ENCODE measurements at regions not wholly inside any gene's neighbourhood (a gene's known extent, or its start where the extent isn't known, plus 50 kb on each side); places are given as distances from the start of the nearest gene placed in this dataset.
A peak's percentile ranks its signal among the peaks of the same experiment; 100 is the strongest.

GRCh38 chr12:30839643-30840220 lies 85.0 kb upstream of the CAPRIN2 start:
- H3K4me3 Mint-ChIP-seq (ENCODE audit: low read depth), result no peak overlapping the region
- no peak for DNase-seq (ENCODE audit: low spot score, unreplicated experiment)
- H3K9me3 Mint-ChIP-seq (ENCODE audit: low read depth), result no peaks in the 10 kb centered on the region
- TF ChIP-seq, protein P1, sequence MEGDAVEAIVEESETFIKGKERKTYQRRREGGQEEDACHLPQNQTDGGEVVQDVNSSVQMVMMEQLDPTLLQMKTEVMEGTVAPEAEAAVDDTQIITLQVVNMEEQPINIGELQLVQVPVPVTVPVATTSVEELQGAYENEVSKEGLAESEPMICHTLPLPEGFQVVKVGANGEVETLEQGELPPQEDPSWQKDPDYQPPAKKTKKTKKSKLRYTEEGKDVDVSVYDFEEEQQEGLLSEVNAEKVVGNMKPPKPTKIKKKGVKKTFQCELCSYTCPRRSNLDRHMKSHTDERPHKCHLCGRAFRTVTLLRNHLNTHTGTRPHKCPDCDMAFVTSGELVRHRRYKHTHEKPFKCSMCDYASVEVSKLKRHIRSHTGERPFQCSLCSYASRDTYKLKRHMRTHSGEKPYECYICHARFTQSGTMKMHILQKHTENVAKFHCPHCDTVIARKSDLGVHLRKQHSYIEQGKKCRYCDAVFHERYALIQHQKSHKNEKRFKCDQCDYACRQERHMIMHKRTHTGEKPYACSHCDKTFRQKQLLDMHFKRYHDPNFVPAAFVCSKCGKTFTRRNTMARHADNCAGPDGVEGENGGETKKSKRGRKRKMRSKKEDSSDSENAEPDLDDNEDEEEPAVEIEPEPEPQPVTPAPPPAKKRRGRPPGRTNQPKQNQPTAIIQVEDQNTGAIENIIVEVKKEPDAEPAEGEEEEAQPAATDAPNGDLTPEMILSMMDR (IDR thresholded peaks at IDR 0.05; ENCODE audit: unreplicated experiment), result peak; percentile 30
- no peak overlapping the region for H3K27ac Mint-ChIP-seq
- H3K27me3 Mint-ChIP-seq, result peaks cover 42% of the 10 kb centered on the region
- peaks cover 7% of the 10 kb centered on the region for H3K4me1 Mint-ChIP-seq (ENCODE audit: low read depth)
- H3K36me3 Mint-ChIP-seq (ENCODE audit: insufficient read depth), result no peaks in the 10 kb centered on the region

- Mint-ChIP-seq H3K36me3 (ENCODE audit: insufficient read depth) (no peaks in the 10 kb centered on the region), H3K9me3 (ENCODE audit: low read depth) (no peaks in the 10 kb centered on the region), H3K4me3 (ENCODE audit: low read depth) (no peak overlapping the region), H3K27ac (no peak overlapping the region), H3K4me1 (ENCODE audit: low read depth) (peaks cover 7% of the 10 kb centered on the region), H3K27me3 (peaks cover 29% of the 10 kb centered on the region)
- no peak for DNase-seq (ENCODE audit: low spot score, unreplicated experiment)
- TF ChIP-seq, protein P1 (IDR thresholded peaks at IDR 0.05; ENCODE audit: unreplicated experiment), result peak; percentile 21
These were observed 82.8 kb upstream of the CAPRIN2 start for GRCh38 chr12:30837595-30837994.

GRCh38 chr12:30836656-30837445 lies 82.1 kb upstream of the CAPRIN2 start:
- no peaks in the 10 kb centered on the region for H3K36me3 Mint-ChIP-seq (ENCODE audit: insufficient read depth)
- no peak overlapping the region for H3K4me3 Mint-ChIP-seq (ENCODE audit: low read depth)
- no peak for DNase-seq (ENCODE audit: low spot score, unreplicated experiment)
- TF ChIP-seq, protein P1 (IDR thresholded peaks at IDR 0.05; ENCODE audit: unreplicated experiment), result no peak
- H3K9me3 Mint-ChIP-seq (ENCODE audit: low read depth), result peaks cover 3% of the 10 kb centered on the region
- no peak overlapping the region for H3K27ac Mint-ChIP-seq
- H3K27me3 Mint-ChIP-seq, result peaks cover 29% of the 10 kb centered on the region
- peaks cover 7% of the 10 kb centered on the region for H3K4me1 Mint-ChIP-seq (ENCODE audit: low read depth)

- peaks cover 33% of the 10 kb centered on the region for H3K27me3 Mint-ChIP-seq
- TF ChIP-seq, protein P1 (IDR thresholded peaks at IDR 0.05; ENCODE audit: unreplicated experiment), result no peak
- H3K4me3 Mint-ChIP-seq (ENCODE audit: low read depth), result no peak overlapping the region
- no peaks in the 10 kb centered on the region for H3K36me3 Mint-ChIP-seq (ENCODE audit: insufficient read depth)
- H3K27ac Mint-ChIP-seq, result no peak overlapping the region
- H3K9me3 Mint-ChIP-seq (ENCODE audit: low read depth), result peaks cover 3% of the 10 kb centered on the region
- DNase-seq (ENCODE audit: low spot score, unreplicated experiment), result no peak
- H3K4me1 Mint-ChIP-seq (ENCODE audit: low read depth), result peaks cover 5% of the 10 kb centered on the region
These were observed 80.5 kb upstream of the CAPRIN2 start for GRCh38 chr12:30835216-30835615.

GRCh38 chr12:30830751-30831150 lies 76.0 kb upstream of the CAPRIN2 start:
- no peaks in the 10 kb centered on the region for H3K4me1 Mint-ChIP-seq (ENCODE audit: low read depth)
- H3K9me3 Mint-ChIP-seq (ENCODE audit: low read depth), result peaks cover 3% of the 10 kb centered on the region
- peaks cover 35% of the 10 kb centered on the region for H3K27me3 Mint-ChIP-seq
- H3K27ac Mint-ChIP-seq, result no peak overlapping the region
- no peak overlapping the region for H3K4me3 Mint-ChIP-seq (ENCODE audit: low read depth)
- TF ChIP-seq, protein P1 (IDR thresholded peaks at IDR 0.05; ENCODE audit: unreplicated experiment), result no peak
- no peaks in the 10 kb centered on the region for H3K36me3 Mint-ChIP-seq (ENCODE audit: insufficient read depth)
- peak; percentile 8 for DNase-seq (ENCODE audit: low spot score, unreplicated experiment)
